H1 (cell line): ENCODE measurements at regions not wholly inside any gene's neighbourhood (a gene's known extent, or its start where the extent isn't known, plus 50 kb on each side); places are given as distances from the start of the nearest gene placed in this dataset.

Source experiments
- CTCF ChIA-PET: fragments of 300-600 bp; sonication (Branson Sonifier 250); formaldehyde crosslinking; loops from one replicate; lab custom pipeline; 2021; ENCODE audit not compliant: partially characterized antibody; lab: Charles Lee
- POLR2A ChIA-PET: fragments of 300-600 bp; sonication (Branson Sonifier 250); formaldehyde crosslinking; loops from one replicate; lab custom pipeline; 2021; ENCODE audit warnings: inconsistent platforms; ENCODE audit not compliant: partially characterized antibody; lab: Charles Lee
- DNase-seq, 2 experiments: peaks; one replicate each; pipeline versions ENCODE4 v3.0.0 to v3.0.0-alpha.2; 2010 to 2022; ENCODE audit warnings: low spot score in 2 of 2, low read depth in 1 of 2, mixed read lengths in 1 of 2
- FAIRE-seq: peaks from 2 replicates; lab custom pipeline; 2011; peaks lifted over from hg19 to GRCh38; lab: Jason Lieb, UNC
- H2AFZ ChIP-seq: 2 replicates; pipeline ENCODE4 v1.8.1; 2012; ENCODE audit warnings: low read length, inconsistent platforms
- H2AK5ac ChIP-seq: 2 replicates; pipeline ENCODE4 v1.6.1; 2013; ENCODE audit warnings: low read depth, low read length
- H2BK120ac ChIP-seq: replicated peaks from 2 replicates; pipeline ENCODE3; 2013; ENCODE audit warnings: low read depth, low read length, inconsistent platforms
- H2BK12ac ChIP-seq: 2 replicates; pipeline ENCODE4 v1.6.1; 2013; ENCODE audit warnings: low read depth, low read length
- H2BK15ac ChIP-seq: 2 replicates; pipeline ENCODE4 v1.6.1; 2013; ENCODE audit warnings: low read length
- H2BK20ac ChIP-seq: 2 replicates; pipeline ENCODE4 v1.6.1; 2013; ENCODE audit warnings: low read length
- H2BK5ac ChIP-seq: 2 replicates; pipeline ENCODE4 v1.6.1; 2013; ENCODE audit warnings: low read depth, low read length
- H3K14ac ChIP-seq: 2 replicates; pipeline ENCODE4 v1.6.1; 2013; ENCODE audit warnings: inconsistent platforms; ENCODE audit not compliant: insufficient read length
- H3K18ac ChIP-seq: 2 replicates; pipeline ENCODE4 v1.6.1; 2013; ENCODE audit warnings: low read length; ENCODE audit errors: extremely low read depth
- H3K23ac ChIP-seq: 2 replicates; pipeline ENCODE4 v1.6.1; 2013; ENCODE audit warnings: inconsistent platforms; ENCODE audit not compliant: insufficient read length
- H3K23me2 ChIP-seq: 2 replicates; pipeline ENCODE4 v1.6.1; 2013; ENCODE audit warnings: low read depth, low read length
- H3K27ac ChIP-seq: 2 replicates; pipeline ENCODE4 v1.6.1; 2011; ENCODE audit warnings: low read depth, low read length, inconsistent platforms
- H3K27me3 ChIP-seq, 4 experiments: replicated peaks in 1 of 4; 1 replicate in 1 of 4; 2 replicates in 3 of 4; pipeline versions ENCODE4 v1.6.1 to v1.8.1; 2011 to 2013; ENCODE audit warnings: low read length in 3 of 4, mild to moderate bottlenecking in 3 of 4, inconsistent platforms in 2 of 4, mixed read lengths in 2 of 4, moderate library complexity in 1 of 4; ENCODE audit not compliant: control insufficient read depth in 3 of 4, insufficient read depth in 3 of 4; ENCODE audit errors: extremely low read depth in 1 of 4
- H3K36me3 ChIP-seq, 4 experiments: 2 replicates each; pipeline versions ENCODE4 v1.6.1 to v1.8.1; 2011 to 2013; ENCODE audit warnings: mild to moderate bottlenecking in 4 of 4, low read length in 3 of 4, moderate library complexity in 2 of 4, control low read depth in 1 of 4, inconsistent platforms in 1 of 4; ENCODE audit not compliant: insufficient read depth in 4 of 4, control insufficient read depth in 2 of 4
- H3K4ac ChIP-seq: replicated peaks from 2 replicates; pipeline ENCODE3; 2013; ENCODE audit warnings: low read length, low read depth, mixed read lengths, inconsistent platforms; ENCODE audit not compliant: insufficient read length
- H3K4me1 ChIP-seq, 4 experiments: replicated peaks in 1 of 4; 1 replicate in 1 of 4; 2 replicates in 3 of 4; pipeline versions ENCODE4 v1.6.1 to v1.8.1; 2011 to 2013; ENCODE audit warnings: low read length in 3 of 4, inconsistent platforms in 2 of 4, mixed read lengths in 1 of 4; ENCODE audit not compliant: insufficient read depth in 4 of 4, control insufficient read depth in 3 of 4
- H3K4me2 ChIP-seq, 2 experiments: 2 replicates each; pipeline versions ENCODE4 v1.6.1 to v1.8.1; 2011 to 2013; ENCODE audit warnings: low read depth in 2 of 2, low read length in 2 of 2, control low read depth in 1 of 2, inconsistent platforms in 1 of 2, mild to moderate bottlenecking in 1 of 2; ENCODE audit not compliant: insufficient read depth in 1 of 2
- H3K4me3 ChIP-seq, 4 experiments: fragments of 200-600, 300-600 bp in 1 of 4; sonication (generic), shearing (Covaris generic), sonication (Bioruptor Twin) in 1 of 4; 2 replicates each; pipeline versions ENCODE4 v1.5.1 to v1.8.1; 2011 to 2016; ENCODE audit warnings: low read length in 4 of 4, low read depth in 3 of 4, control low read depth in 2 of 4, inconsistent platforms in 2 of 4, mild to moderate bottlenecking in 2 of 4, mixed read lengths in 1 of 4, moderate library complexity in 1 of 4; ENCODE audit not compliant: insufficient read depth in 2 of 4; ENCODE audit errors: extremely low read depth in 1 of 4
- H3K56ac ChIP-seq: replicated peaks from 2 replicates; pipeline ENCODE3; 2013; ENCODE audit warnings: low read depth, mild to moderate bottlenecking, mixed read lengths, low read length, inconsistent platforms; ENCODE audit not compliant: insufficient read length
- H3K79me1 ChIP-seq: 2 replicates; pipeline ENCODE4 v1.6.1; 2013; ENCODE audit warnings: low read depth, low read length, control low read depth
- H3K79me2 ChIP-seq, 2 experiments: 2 replicates each; pipeline versions ENCODE4 v1.6.1 to v1.8.1; 2012 to 2013; ENCODE audit warnings: low read length in 2 of 2, mild to moderate bottlenecking in 2 of 2, inconsistent platforms in 1 of 2; ENCODE audit not compliant: insufficient read depth in 2 of 2, control insufficient read depth in 1 of 2
- H3K9ac ChIP-seq, 4 experiments: replicated peaks in 1 of 4; 1 replicate in 1 of 4; 2 replicates in 3 of 4; pipeline versions ENCODE4 v1.6.1 to v1.8.1; 2011 to 2013; ENCODE audit warnings: low read depth in 3 of 4, low read length in 3 of 4, control low read depth in 2 of 4, mild to moderate bottlenecking in 2 of 4, moderate library complexity in 2 of 4, inconsistent platforms in 1 of 4; ENCODE audit errors: extremely low read depth in 1 of 4
- H3K9me3 ChIP-seq, 2 experiments: 2 replicates each; pipeline versions ENCODE4 v1.6.1 to v1.8.1; 2012 to 2013; ENCODE audit warnings: mild to moderate bottlenecking in 2 of 2, moderate library complexity in 2 of 2, control low read depth in 1 of 2, inconsistent platforms in 1 of 2, low read depth in 1 of 2, low read length in 1 of 2, mixed read lengths in 1 of 2; ENCODE audit not compliant: insufficient read depth in 2 of 2
- H4K20me1 ChIP-seq, 2 experiments: replicated peaks in 1 of 2; 2 replicates each; pipeline versions ENCODE3 to v1.8.1; 2011 to 2013; ENCODE audit warnings: inconsistent platforms in 2 of 2, low read length in 2 of 2, mild to moderate bottlenecking in 1 of 2; ENCODE audit not compliant: insufficient read depth in 2 of 2, control insufficient read depth in 1 of 2
- H4K5ac ChIP-seq: 2 replicates; pipeline ENCODE4 v1.6.1; 2013; ENCODE audit warnings: low read length, low read depth, mixed read lengths, inconsistent platforms; ENCODE audit not compliant: insufficient read length
- H4K8ac ChIP-seq: 2 replicates; pipeline ENCODE4 v1.8.0; 2013; ENCODE audit warnings: mild to moderate bottlenecking, moderate library complexity, low read length, inconsistent platforms; ENCODE audit not compliant: insufficient read depth; ENCODE audit errors: extremely low read depth
- H4K91ac ChIP-seq: replicated peaks from 2 replicates; pipeline ENCODE3; 2013; ENCODE audit warnings: low read length, mixed read lengths, inconsistent platforms; ENCODE audit not compliant: insufficient read length
- CEBPB ChIP-seq: IDR thresholded peaks from 2 replicates; pipeline ENCODE4 v1.6.1; 2012; ENCODE audit warnings: low read depth, low read length
- CTCF ChIP-seq, 3 experiments: IDR thresholded peaks; 1 replicate in 2 of 3; 2 replicates in 1 of 3; pipeline versions ENCODE4 v1.5.1 to v1.6.1; 2011; ENCODE audit warnings: low read length in 3 of 3, mild to moderate bottlenecking in 3 of 3, inconsistent platforms in 2 of 3, low read depth in 1 of 3, moderate library complexity in 1 of 3; ENCODE audit not compliant: insufficient read depth in 1 of 3; ENCODE audit errors: control extremely low read depth in 1 of 3
- GTF2F1 ChIP-seq: IDR thresholded peaks from 2 replicates; pipeline ENCODE4 v1.6.1; 2012; ENCODE audit warnings: low read depth, low read length, improper control_type of control experiment, borderline replicate concordance
- HDAC2 ChIP-seq, 2 experiments: fragments of 300-600 bp in 1 of 2; sonication (generic) in 1 of 2; IDR thresholded peaks; 2 replicates each; pipeline ENCODE4 v1.6.1; 2011 to 2012; ENCODE audit warnings: low read depth in 2 of 2, low read length in 2 of 2, mild to moderate bottlenecking in 2 of 2, moderate library complexity in 2 of 2, borderline replicate concordance in 1 of 2, inconsistent platforms in 1 of 2
- MAFK ChIP-seq: IDR thresholded peaks from 2 replicates; pipeline ENCODE4 v1.6.1; 2012; ENCODE audit warnings: low read depth, mild to moderate bottlenecking, improper control_type of control experiment, low read length
- RAD21 ChIP-seq, 2 experiments: IDR thresholded peaks in 1 of 2; conservative IDR thresholded peaks in 1 of 2; 2 replicates each; pipeline ENCODE4 v1.6.1; 2011; ENCODE audit warnings: low read depth in 2 of 2, low read length in 2 of 2, improper control_type of control experiment in 1 of 2, inconsistent platforms in 1 of 2, mild to moderate bottlenecking in 1 of 2, moderate library complexity in 1 of 2
- RXRA ChIP-seq: IDR thresholded peaks from 2 replicates; pipeline ENCODE4 v1.6.1; 2011; ENCODE audit warnings: low read depth, mild to moderate bottlenecking, low read length, moderate library complexity; ENCODE audit not compliant: insufficient read depth
- SP4 ChIP-seq: IDR thresholded peaks from 2 replicates; pipeline ENCODE4 v1.6.1; 2012; ENCODE audit warnings: low read length, inconsistent platforms
- SUZ12 ChIP-seq: fragments of 200-600 bp; sonication (generic); IDR thresholded peaks from 2 replicates; pipeline ENCODE4 v1.6.1; 2012; ENCODE audit warnings: mild to moderate bottlenecking, inconsistent platforms, low read length, moderate library complexity, mixed read lengths
- WGBS, 2 experiments: shearing (Covaris generic) in 1 of 2; methylation state at CpG; one replicate each; pipeline versions ENCODE4 v1.1.6 to v1.1.7; 2013 to 2015; ENCODE audit warnings: low lambda C conversion rate in 2 of 2, mixed read lengths in 2 of 2, inconsistent platforms in 1 of 2, low coverage in 1 of 2, missing lambda C conversion rate in 1 of 2; ENCODE audit not compliant: insufficient replicate concordance in 2 of 2, insufficient coverage in 1 of 2, insufficient read length in 1 of 2; ENCODE audit errors: extremely low coverage in 1 of 2, missing lambda C conversion rate in 1 of 2; 5-methylcytosine and 5-hydroxymethylcytosine counted together
- TF ChIP-seq, protein P1 (sequence below): IDR thresholded peaks from 2 replicates; pipeline ENCODE4 v1.6.1; 2011; ENCODE audit warnings: low read length, improper control_type of control experiment

GRCh38 chr11:42713753-42714152 is 598.0 kb upstream of the API5 start:
- H3K18ac ChIP-seq, result no peak overlapping the region
- no peaks in the 10 kb centered on the region for H3K79me1 ChIP-seq
- no peak overlapping the region for H2BK120ac ChIP-seq
- no peak overlapping the region for H2BK20ac ChIP-seq
- H3K56ac ChIP-seq, result no peak overlapping the region
- no peaks in the 10 kb centered on the region for H3K9me3 ChIP-seq
- H3K79me2 ChIP-seq, result no peaks in the 10 kb centered on the region
- H3K23me2 ChIP-seq, result no peaks in the 10 kb centered on the region
- H3K4ac ChIP-seq, result no peak overlapping the region
- no peak overlapping the region for H4K91ac ChIP-seq
- POLR2A ChIA-PET, result no interaction called here
- H3K36me3 ChIP-seq, result no peaks in the 10 kb centered on the region
- no peak overlapping the region for H2BK15ac ChIP-seq
- WGBS, 2 experiments, result 91% methylated on average over 1 of the region's 1 CpG; no CpG with 5 or more reads in 1 of the 2 experiments
- no peaks in the 10 kb centered on the region for H3K27me3 ChIP-seq
- H2BK5ac ChIP-seq, result no peak overlapping the region
- no peak overlapping the region for H2AFZ ChIP-seq
- no peak for FAIRE-seq
- H4K8ac ChIP-seq, result no peak overlapping the region
- no peak overlapping the region for H3K4me2 ChIP-seq
- no peak overlapping the region for H3K9ac ChIP-seq
- H4K20me1 ChIP-seq, result no peaks in the 10 kb centered on the region
- H3K14ac ChIP-seq, result no peak overlapping the region
- H2BK12ac ChIP-seq, result no peak overlapping the region
- H4K5ac ChIP-seq, result no peak overlapping the region
- no peak for DNase-seq
- H3K4me3 ChIP-seq, result no peak overlapping the region
- H3K4me1 ChIP-seq, result no peaks in the 10 kb centered on the region
- H3K27ac ChIP-seq, result no peak overlapping the region
- CTCF ChIA-PET, result no interaction called here
- no peak overlapping the region for H3K23ac ChIP-seq
- H2AK5ac ChIP-seq, result no peak overlapping the region
- no peak for TF ChIP-seq HDAC2 (IDR thresholded peaks at IDR 0.05; ENCODE audit: borderline replicate concordance in 1 of 2, low read depth in 2 of 2, low read length in 2 of 2)
- TF ChIP-seq GTF2F1, result no peak
- TF ChIP-seq, protein P1, sequence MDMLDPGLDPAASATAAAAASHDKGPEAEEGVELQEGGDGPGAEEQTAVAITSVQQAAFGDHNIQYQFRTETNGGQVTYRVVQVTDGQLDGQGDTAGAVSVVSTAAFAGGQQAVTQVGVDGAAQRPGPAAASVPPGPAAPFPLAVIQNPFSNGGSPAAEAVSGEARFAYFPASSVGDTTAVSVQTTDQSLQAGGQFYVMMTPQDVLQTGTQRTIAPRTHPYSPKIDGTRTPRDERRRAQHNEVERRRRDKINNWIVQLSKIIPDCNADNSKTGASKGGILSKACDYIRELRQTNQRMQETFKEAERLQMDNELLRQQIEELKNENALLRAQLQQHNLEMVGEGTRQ, result no peak
- no peak for TF ChIP-seq SUZ12
- TF ChIP-seq SP4, result no peak
- TF ChIP-seq RXRA, result no peak
- no peak for TF ChIP-seq RAD21 (IDR thresholded peaks at IDR 0.05 in 1 of 2, conservative IDR thresholded peaks at IDR 0.05 in 1 of 2; ENCODE audit: low read depth in 2 of 2, low read length in 2 of 2)
- no peak for TF ChIP-seq CEBPB
- TF ChIP-seq MAFK, result no peak
- no peak for TF ChIP-seq CTCF (IDR thresholded peaks at IDR 0.05; ENCODE audit: control extremely low read depth in 1 of 3, insufficient read depth in 1 of 3, low read depth in 1 of 3, low read length in 3 of 3)
